ENCODE measurements at regions not wholly inside any gene's neighbourhood (a gene's known extent, or its start where the extent isn't known, plus 50 kb on each side); places are given as distances from the start of the nearest gene placed in this dataset.

GRCh38 chr6:163726037-163726695 is 311.6 kb downstream of the QKI start:
- no peaks in the 10 kb centered on the region for H3K9me2 ChIP-seq (replicated peaks; ENCODE audit: low read depth, low read length)
- no peaks in the 10 kb centered on the region for H3K79me2 ChIP-seq (ENCODE audit: insufficient read depth, low read length)
- no peaks in the 10 kb centered on the region for H3K27me3 ChIP-seq (ENCODE audit: insufficient read depth, low read length, poor library complexity, severe bottlenecking)
- no peak overlapping the region for H3K9ac ChIP-seq (ENCODE audit: low read depth, low read length, poor library complexity, severe bottlenecking)
- no peak overlapping the region for H3K4me3 ChIP-seq (ENCODE audit: low read length, poor library complexity, severe bottlenecking)
- no peak overlapping the region for H3K4me2 ChIP-seq (ENCODE audit: low read depth, low read length, poor library complexity, severe bottlenecking)
- no peaks in the 10 kb centered on the region for H3K36me3 ChIP-seq (ENCODE audit: insufficient read depth, low read length)
- H3F3A ChIP-seq (ENCODE audit: low read depth) = no peaks in the 10 kb centered on the region
- peaks cover 3% of the 10 kb centered on the region; the same call in 1 of the 2 replicates for H3K9me3 ChIP-seq (ENCODE audit: insufficient read depth, low read depth, low read length)
- TF ChIP-seq EZH2phosphoT487 (IDR thresholded peaks at IDR 0.05; ENCODE audit: borderline replicate concordance) (no peak), CTCF (conservative IDR thresholded peaks at IDR 0.05; ENCODE audit: low read length) (no peak)
- no peaks in the 10 kb centered on the region for H3K4me1 ChIP-seq (ENCODE audit: insufficient read depth, low read length, poor library complexity, severe bottlenecking)
- H4K20me1 ChIP-seq (ENCODE audit: insufficient read depth, low read length, poor library complexity, severe bottlenecking) = no peaks in the 10 kb centered on the region
- H2AFZ ChIP-seq (ENCODE audit: low read length) = no peak overlapping the region

GRCh38 chr6:163725008-163725941 is 310.8 kb downstream of the QKI start:
- H3K27me3 ChIP-seq (ENCODE audit: insufficient read depth, low read length, poor library complexity, severe bottlenecking) = no peaks in the 10 kb centered on the region
- H4K20me1 ChIP-seq (ENCODE audit: insufficient read depth, low read length, poor library complexity, severe bottlenecking) = no peaks in the 10 kb centered on the region
- H3K36me3 ChIP-seq (ENCODE audit: insufficient read depth, low read length) = no peaks in the 10 kb centered on the region
- no peak overlapping the region for H2AFZ ChIP-seq (ENCODE audit: low read length)
- no peaks in the 10 kb centered on the region for H3F3A ChIP-seq (ENCODE audit: low read depth)
- TF ChIP-seq EZH2phosphoT487 (IDR thresholded peaks at IDR 0.05; ENCODE audit: borderline replicate concordance) (no peak), CTCF (conservative IDR thresholded peaks at IDR 0.05; ENCODE audit: low read length) (no peak)
- 0 out of 2 replicates have a peak, but pooled peaks cover 3% of the 10 kb centered on the region for H3K9me3 ChIP-seq (ENCODE audit: insufficient read depth, low read depth, low read length)
- no peak overlapping the region for H3K4me3 ChIP-seq (ENCODE audit: low read length, poor library complexity, severe bottlenecking)
- H3K4me1 ChIP-seq (ENCODE audit: insufficient read depth, low read length, poor library complexity, severe bottlenecking) = no peaks in the 10 kb centered on the region
- H3K9ac ChIP-seq (ENCODE audit: low read depth, low read length, poor library complexity, severe bottlenecking) = no peak overlapping the region
- no peak overlapping the region for H3K4me2 ChIP-seq (ENCODE audit: low read depth, low read length, poor library complexity, severe bottlenecking)
- H3K79me2 ChIP-seq (ENCODE audit: insufficient read depth, low read length) = no peaks in the 10 kb centered on the region
- H3K9me2 ChIP-seq (replicated peaks; ENCODE audit: low read depth, low read length) = no peaks in the 10 kb centered on the region

GRCh38 chr6:163724196-163724595 is 309.7 kb downstream of the QKI start:
- Histone ChIP-seq H3K9me3 (ENCODE audit: insufficient read depth, low read depth, low read length) (0 out of 2 replicates have a peak, but pooled peaks cover 3% of the 10 kb centered on the region), H4K20me1 (ENCODE audit: insufficient read depth, low read length, poor library complexity, severe bottlenecking) (no peaks in the 10 kb centered on the region), H3K27me3 (ENCODE audit: insufficient read depth, low read length, poor library complexity, severe bottlenecking) (no peaks in the 10 kb centered on the region), H3K4me3 (ENCODE audit: low read length, poor library complexity, severe bottlenecking) (no peak overlapping the region), H3K36me3 (ENCODE audit: insufficient read depth, low read length) (no peaks in the 10 kb centered on the region), H3K79me2 (ENCODE audit: insufficient read depth, low read length) (no peaks in the 10 kb centered on the region), H3K9ac (ENCODE audit: low read depth, low read length, poor library complexity, severe bottlenecking) (no peak overlapping the region), H3K4me1 (ENCODE audit: insufficient read depth, low read length, poor library complexity, severe bottlenecking) (no peaks in the 10 kb centered on the region), H3K9me2 (replicated peaks; ENCODE audit: low read depth, low read length) (no peaks in the 10 kb centered on the region), H2AFZ (ENCODE audit: low read length) (no peak overlapping the region), H3K4me2 (ENCODE audit: low read depth, low read length, poor library complexity, severe bottlenecking) (no peak overlapping the region), H3F3A (ENCODE audit: low read depth) (no peaks in the 10 kb centered on the region)
- TF ChIP-seq EZH2phosphoT487 (IDR thresholded peaks at IDR 0.05; ENCODE audit: borderline replicate concordance) (no peak), CTCF (conservative IDR thresholded peaks at IDR 0.05; ENCODE audit: low read length) (no peak)
